NCI-H345 treated with DMSO at 0.1 percent for 48 hours (cell line): ENCODE measurements at regions not wholly inside any gene's neighbourhood (a gene's known extent, or its start where the extent isn't known, plus 50 kb on each side); places are given as distances from the start of the nearest gene placed in this dataset.
"Not testable (repeated sequence)": the region's sequence is repeated elsewhere in the genome, so short reads cannot be mapped to it uniquely, and the experiment has no call there.

Experiments
- DNase-seq: peaks from one replicate; lab custom pipeline; 2025; ENCODE audit not compliant: unreplicated experiment; lab: John Stamatoyannopoulos, UW

GRCh38 chr17:15858082-15858481 lies 86.8 kb upstream of the ADORA2B start:
- DNase-seq, result not testable (repeated sequence)

GRCh38 chr17:15860774-15861173 lies 84.2 kb upstream of the ADORA2B start:
- DNase-seq, result not testable (repeated sequence)

- not testable (repeated sequence) for DNase-seq
Measured at GRCh38 chr17:15864061-15864460, 80.9 kb upstream of the ADORA2B start.

- not testable (repeated sequence) for DNase-seq
Measured at GRCh38 chr17:15864472-15864871, 80.5 kb upstream of the ADORA2B start.

- DNase-seq, result not testable (repeated sequence)
Measured at GRCh38 chr17:15866015-15866414, 78.9 kb upstream of the ADORA2B start.

- not testable (repeated sequence) for DNase-seq
Measured at GRCh38 chr17:15867331-15867730, 77.6 kb upstream of the ADORA2B start.

GRCh38 chr17:15869868-15870267 lies 75.1 kb upstream of the ADORA2B start:
- not testable (repeated sequence) for DNase-seq

GRCh38 chr17:15872677-15873076 lies 72.3 kb upstream of the ADORA2B start:
- not testable (repeated sequence) for DNase-seq

GRCh38 chr17:15877882-15878500 lies 66.9 kb upstream of the ADORA2B start:
- DNase-seq, result not testable (repeated sequence)

- no peak for DNase-seq
Measured at GRCh38 chr17:15882058-15882720, 62.7 kb upstream of the ADORA2B start.

- DNase-seq, result no peak
Measured at GRCh38 chr17:15882777-15883176, 62.2 kb upstream of the ADORA2B start.

GRCh38 chr17:15883617-15884111 lies 61.3 kb upstream of the ADORA2B start:
- no peak for DNase-seq

GRCh38 chr17:15884731-15885130 lies 60.2 kb upstream of the ADORA2B start:
- no peak for DNase-seq

GRCh38 chr17:15885770-15886169 lies 59.2 kb upstream of the ADORA2B start:
- DNase-seq, result no peak

- no peak for DNase-seq
Measured at GRCh38 chr17:15886221-15886620, 58.7 kb upstream of the ADORA2B start.

GRCh38 chr17:15886804-15887203 lies 58.1 kb upstream of the ADORA2B start:
- DNase-seq, result no peak

GRCh38 chr17:15888436-15888835 lies 56.5 kb upstream of the ADORA2B start:
- no peak for DNase-seq

GRCh38 chr17:15890279-15890892 lies 54.5 kb upstream of the ADORA2B start:
- DNase-seq, result no peak

GRCh38 chr17:15891318-15891717 lies 53.6 kb upstream of the ADORA2B start:
- no peak for DNase-seq

GRCh38 chr17:15892244-15892643 lies 52.7 kb upstream of the ADORA2B start:
- DNase-seq, result no peak

GRCh38 chr17:15892731-15893657 lies 51.9 kb upstream of the ADORA2B start:
- no peak for DNase-seq
